Stimulated activated effector memory CD8-positive, alpha-beta T cell treated with anti-CD3 and anti-CD28 coated beads, Interleukin-12 subunit alpha, Interleukin-12 subunit beta, amount 100 ng/mL, for 72 hours (primary cell): ENCODE measurements at regions not wholly inside any gene's neighbourhood (a gene's known extent, or its start where the extent isn't known, plus 50 kb on each side); places are given as distances from the start of the nearest gene placed in this dataset.

Experiments used
- ATAC-seq: fragments of 150-1000 bp; cut with Tn5 transposase; 2 replicates; pipeline ENCODE4 v1.10.0; 2021
- DNase-seq, 2 donors: peaks; one replicate each; pipeline ENCODE4 v3.0.0; 2021 to 2022; ENCODE audit warnings: low spot score in 2 of 2
- H3K27ac Mint-ChIP-seq: one replicate; pipeline ENCODE4 v1.8.0; 2022; ENCODE audit warnings: mild to moderate bottlenecking, mixed read lengths
- H3K36me3 Mint-ChIP-seq: one replicate; pipeline ENCODE4 v1.8.0; 2022; ENCODE audit warnings: mild to moderate bottlenecking, mixed read lengths
- H3K4me1 Mint-ChIP-seq: one replicate; pipeline ENCODE4 v1.8.0; 2022; ENCODE audit warnings: mixed read lengths
- H3K4me3 Mint-ChIP-seq: one replicate; pipeline ENCODE4 v1.8.0; 2022; ENCODE audit warnings: mild to moderate bottlenecking, mixed read lengths
- H3K9me3 Mint-ChIP-seq: one replicate; pipeline ENCODE4 v1.8.0; 2022; ENCODE audit warnings: mixed read lengths

- DNase-seq (no peak), ATAC-seq (no peak)
- H3K9me3 Mint-ChIP-seq = peaks cover 18% of the 10 kb centered on the region
- no peaks in the 10 kb centered on the region for H3K36me3 Mint-ChIP-seq
- no peak overlapping the region for H3K27ac Mint-ChIP-seq
- no peak overlapping the region for H3K4me3 Mint-ChIP-seq
- H3K4me1 Mint-ChIP-seq = no peaks in the 10 kb centered on the region
Observed at GRCh38 chr11:92533657-92534335, 309.2 kb downstream of the FAT3 start.

GRCh38 chr11:92536883-92537282, 312.3 kb downstream of the FAT3 start:
- Mint-ChIP-seq H3K4me1 (no peaks in the 10 kb centered on the region), H3K9me3 (peaks cover 12% of the 10 kb centered on the region), H3K36me3 (no peaks in the 10 kb centered on the region), H3K27ac (no peak overlapping the region), H3K4me3 (no peak overlapping the region)
- DNase-seq = no peak
- no peak for ATAC-seq

GRCh38 chr11:92540096-92540495, 315.5 kb downstream of the FAT3 start:
- no peak overlapping the region for H3K27ac Mint-ChIP-seq
- no peaks in the 10 kb centered on the region for H3K36me3 Mint-ChIP-seq
- peaks cover 8% of the 10 kb centered on the region for H3K9me3 Mint-ChIP-seq
- no peaks in the 10 kb centered on the region for H3K4me1 Mint-ChIP-seq
- no peak overlapping the region for H3K4me3 Mint-ChIP-seq
- ATAC-seq (no peak), DNase-seq (no peak)

- ATAC-seq (no peak), DNase-seq (no peak)
- H3K4me3 Mint-ChIP-seq = no peak overlapping the region
- H3K27ac Mint-ChIP-seq = no peak overlapping the region
- peaks cover 9% of the 10 kb centered on the region for H3K9me3 Mint-ChIP-seq
- H3K36me3 Mint-ChIP-seq = no peaks in the 10 kb centered on the region
- no peaks in the 10 kb centered on the region for H3K4me1 Mint-ChIP-seq
Observed at GRCh38 chr11:92545906-92546471, 321.4 kb downstream of the FAT3 start.

GRCh38 chr11:92546603-92547002, 322.0 kb downstream of the FAT3 start:
- H3K4me1 Mint-ChIP-seq = no peaks in the 10 kb centered on the region
- H3K36me3 Mint-ChIP-seq = no peaks in the 10 kb centered on the region
- H3K4me3 Mint-ChIP-seq = no peak overlapping the region
- ATAC-seq (no peak), DNase-seq (no peak)
- no peak overlapping the region for H3K27ac Mint-ChIP-seq
- peaks cover 9% of the 10 kb centered on the region for H3K9me3 Mint-ChIP-seq

- no peaks in the 10 kb centered on the region for H3K36me3 Mint-ChIP-seq
- no peaks in the 10 kb centered on the region for H3K4me1 Mint-ChIP-seq
- no peak overlapping the region for H3K4me3 Mint-ChIP-seq
- ATAC-seq (no peak), DNase-seq (no peak)
- no peak overlapping the region for H3K27ac Mint-ChIP-seq
- peaks cover 4% of the 10 kb centered on the region for H3K9me3 Mint-ChIP-seq
Observed at GRCh38 chr11:92550411-92550810, 325.8 kb downstream of the FAT3 start.

- ATAC-seq (no peak), DNase-seq (no peak)
- no peak overlapping the region for H3K27ac Mint-ChIP-seq
- no peaks in the 10 kb centered on the region for H3K36me3 Mint-ChIP-seq
- H3K9me3 Mint-ChIP-seq = peaks cover 3% of the 10 kb centered on the region
- no peak overlapping the region for H3K4me3 Mint-ChIP-seq
- no peaks in the 10 kb centered on the region for H3K4me1 Mint-ChIP-seq
Observed at GRCh38 chr11:92550871-92551270, 326.3 kb downstream of the FAT3 start.

- Mint-ChIP-seq H3K36me3 (no peaks in the 10 kb centered on the region), H3K4me1 (no peaks in the 10 kb centered on the region), H3K9me3 (peaks cover 8% of the 10 kb centered on the region), H3K27ac (no peak overlapping the region), H3K4me3 (no peak overlapping the region)
- ATAC-seq (no peak), DNase-seq (no peak)
Observed at GRCh38 chr11:92552942-92553341, 328.3 kb downstream of the FAT3 start.

- Mint-ChIP-seq H3K4me1 (no peaks in the 10 kb centered on the region), H3K4me3 (no peak overlapping the region), H3K9me3 (peaks cover 8% of the 10 kb centered on the region), H3K27ac (no peak overlapping the region), H3K36me3 (no peaks in the 10 kb centered on the region)
- ATAC-seq (no peak), DNase-seq (no peak)
Observed at GRCh38 chr11:92554688-92555087, 330.1 kb downstream of the FAT3 start.

GRCh38 chr11:92556431-92556830, 331.8 kb downstream of the FAT3 start:
- ATAC-seq (no peak), DNase-seq (no peak)
- H3K36me3 Mint-ChIP-seq = no peaks in the 10 kb centered on the region
- H3K27ac Mint-ChIP-seq = no peak overlapping the region
- no peak overlapping the region for H3K4me3 Mint-ChIP-seq
- no peaks in the 10 kb centered on the region for H3K4me1 Mint-ChIP-seq
- H3K9me3 Mint-ChIP-seq = peaks cover 8% of the 10 kb centered on the region

- peaks cover 8% of the 10 kb centered on the region for H3K9me3 Mint-ChIP-seq
Observed at GRCh38 chr11:92557879-92558278, 333.3 kb downstream of the FAT3 start.

GRCh38 chr11:92558323-92558722, 333.7 kb downstream of the FAT3 start:
- Mint-ChIP-seq H3K27ac (no peak overlapping the region), H3K9me3 (peaks cover 8% of the 10 kb centered on the region), H3K4me3 (no peak overlapping the region), H3K4me1 (no peaks in the 10 kb centered on the region), H3K36me3 (no peaks in the 10 kb centered on the region)
- DNase-seq (no peak), ATAC-seq (no peak)

More at GRCh38 chr11:92557879-92558278, 333.3 kb downstream of the FAT3 start:
- ATAC-seq (no peak), DNase-seq (no peak)
- no peaks in the 10 kb centered on the region for H3K36me3 Mint-ChIP-seq
- H3K4me1 Mint-ChIP-seq = no peaks in the 10 kb centered on the region
- no peak overlapping the region for H3K27ac Mint-ChIP-seq
- no peak overlapping the region for H3K4me3 Mint-ChIP-seq

- H3K9me3 Mint-ChIP-seq = peaks cover 7% of the 10 kb centered on the region
- no peaks in the 10 kb centered on the region for H3K36me3 Mint-ChIP-seq
- no peak overlapping the region for H3K4me3 Mint-ChIP-seq
- no peaks in the 10 kb centered on the region for H3K4me1 Mint-ChIP-seq
- H3K27ac Mint-ChIP-seq = no peak overlapping the region
- no peak for ATAC-seq
- no peak for DNase-seq
Observed at GRCh38 chr11:92569726-92570125, 345.1 kb downstream of the FAT3 start.

GRCh38 chr11:92572559-92572958, 347.9 kb downstream of the FAT3 start:
- H3K9me3 Mint-ChIP-seq = peaks cover 7% of the 10 kb centered on the region
- no peaks in the 10 kb centered on the region for H3K4me1 Mint-ChIP-seq

GRCh38 chr11:92576315-92576714, 351.7 kb downstream of the FAT3 start:
- H3K36me3 Mint-ChIP-seq = no peaks in the 10 kb centered on the region
- H3K27ac Mint-ChIP-seq = no peak overlapping the region
- no peaks in the 10 kb centered on the region for H3K4me1 Mint-ChIP-seq
- no peak overlapping the region for H3K4me3 Mint-ChIP-seq
- DNase-seq (no peak), ATAC-seq (no peak)
- peaks cover 7% of the 10 kb centered on the region for H3K9me3 Mint-ChIP-seq

More at GRCh38 chr11:92572559-92572958, 347.9 kb downstream of the FAT3 start:
- Mint-ChIP-seq H3K4me3 (no peak overlapping the region), H3K27ac (no peak overlapping the region), H3K36me3 (no peaks in the 10 kb centered on the region)
- DNase-seq = no peak
- ATAC-seq = no peak

GRCh38 chr11:92580908-92581307, 356.3 kb downstream of the FAT3 start:
- DNase-seq (no peak), ATAC-seq (no peak)
- H3K36me3 Mint-ChIP-seq = no peaks in the 10 kb centered on the region
- no peak overlapping the region for H3K4me3 Mint-ChIP-seq
- H3K4me1 Mint-ChIP-seq = no peaks in the 10 kb centered on the region
- H3K9me3 Mint-ChIP-seq = no peaks in the 10 kb centered on the region
- H3K27ac Mint-ChIP-seq = no peak overlapping the region
